MCF 10A (cell line): ENCODE measurements at regions not wholly inside any gene's neighbourhood (a gene's known extent, or its start where the extent isn't known, plus 50 kb on each side); places are given as distances from the start of the nearest gene placed in this dataset.

Experiments
- BruUV-seq: library from RNA; stranded (reverse); fragments of 400-500 nt; replicated peaks from 2 replicates; lab custom pipeline; 2021; lab: Mats Ljungman, UMichigan
- CTCF ChIA-PET: fragments of 300-600 bp; sonication (Branson Sonifier 250); formaldehyde crosslinking; extraction: SDS; loops from one replicate; lab custom pipeline; 2021; ENCODE audit warnings: antibody characterized with exemption, inconsistent platforms; lab: Yijun Ruan, JAX
- POLR2A ChIA-PET: fragments of 300-600, 350-650 bp; sonication (Branson Sonifier 250); formaldehyde crosslinking; extraction: SDS; loops from one replicate; lab custom pipeline; 2020; ENCODE audit warnings: antibody characterized with exemption, inconsistent platforms; lab: Yijun Ruan, JAX
- DNase-seq: peaks from one replicate; pipeline ENCODE4 v3.0.0-alpha.2; 2018; ENCODE audit not compliant: unreplicated experiment
- H3K27ac Mint-ChIP-seq: one replicate; pipeline ENCODE4 v1.8.0; 2022; ENCODE audit warnings: mild to moderate bottlenecking, low read depth, mixed read lengths; ENCODE audit not compliant: unreplicated experiment
- H3K27me3 Mint-ChIP-seq: one replicate; pipeline ENCODE4 v1.8.0; 2022; ENCODE audit warnings: mixed read lengths; ENCODE audit not compliant: insufficient read depth, unreplicated experiment
- H3K36me3 Mint-ChIP-seq: one replicate; pipeline ENCODE4 v1.8.0; 2022; ENCODE audit warnings: mild to moderate bottlenecking, moderate library complexity, mixed read lengths; ENCODE audit not compliant: insufficient read depth, unreplicated experiment
- H3K4me1 Mint-ChIP-seq: one replicate; pipeline ENCODE4 v1.8.0; 2022; ENCODE audit warnings: mixed read lengths; ENCODE audit not compliant: insufficient read depth, unreplicated experiment
- H3K4me3 Mint-ChIP-seq: one replicate; pipeline ENCODE4 v1.8.0; 2022; ENCODE audit warnings: mild to moderate bottlenecking, moderate library complexity, mixed read lengths; ENCODE audit not compliant: unreplicated experiment
- H3K9me3 Mint-ChIP-seq: one replicate; pipeline ENCODE4 v1.8.0; 2022; ENCODE audit warnings: mixed read lengths; ENCODE audit not compliant: unreplicated experiment
- CTCF ChIP-seq: fragments of 200-600 bp; IDR thresholded peaks from one replicate; pipeline ENCODE4 v1.8.0; 2022; ENCODE audit warnings: antibody characterized with exemption, mild to moderate bottlenecking; ENCODE audit not compliant: unreplicated experiment
- intact Hi-C: fragments of 100-400 bp; cut with micrococcal nuclease; formaldehyde crosslinking; loops from 2 replicates; pipeline ENCODE4 v1.14.1; 2022

DNA sequence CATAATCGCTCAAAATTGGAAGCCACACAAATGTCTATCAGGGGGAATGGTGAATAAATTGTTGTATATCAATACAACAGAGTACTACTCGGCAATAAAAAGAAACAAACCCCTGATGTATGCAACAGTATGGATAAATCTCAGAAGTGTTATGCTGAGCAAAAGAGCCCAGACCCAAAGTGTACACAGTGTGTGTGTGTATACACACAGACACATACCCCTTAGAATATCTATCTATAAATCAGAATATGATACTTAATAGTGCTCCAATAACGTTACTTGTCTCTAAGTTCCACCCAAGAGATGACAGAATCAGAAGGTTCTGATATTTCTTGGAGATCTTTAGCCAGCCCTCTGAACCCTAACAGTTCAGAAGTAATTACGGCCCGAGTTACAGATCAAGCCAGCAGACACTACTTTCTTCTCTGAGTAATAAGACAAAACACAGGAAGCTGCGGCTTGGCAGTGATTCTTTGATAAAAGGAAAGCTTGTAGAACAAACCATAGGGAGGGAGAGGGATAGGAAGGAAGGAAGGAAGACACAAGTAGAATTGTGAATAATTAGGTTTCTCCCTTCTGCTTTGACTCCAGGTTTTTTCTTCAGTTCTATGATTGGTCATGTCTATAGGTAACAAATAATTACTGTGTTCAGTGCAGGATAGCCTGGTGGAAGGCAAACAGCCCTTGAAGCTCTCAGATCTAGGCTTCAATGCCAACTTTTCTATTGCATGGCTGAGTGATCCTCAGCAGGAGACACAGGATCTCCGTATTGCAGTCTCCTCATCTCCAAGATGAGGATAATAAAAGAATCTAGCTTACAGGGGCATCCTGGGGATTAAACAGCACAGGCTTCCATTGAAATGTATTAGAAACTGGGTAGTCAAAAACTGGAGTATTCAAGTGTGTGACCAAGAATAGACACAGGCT lies 75.6 kb upstream of the TEAD1 start:
- POLR2A ChIA-PET = interaction anchor here (1.0 kb wide), 1 partner anchor 8 kb away, joined by 3 read pairs; no protein-coding TSS in a partner anchor
- Mint-ChIP-seq H3K36me3 (no peaks in the 10 kb centered on the region), H3K27ac (no peak overlapping the region), H3K9me3 (no peaks in the 10 kb centered on the region), H3K4me3 (no peak overlapping the region), H3K27me3 (no peaks in the 10 kb centered on the region), H3K4me1 (peaks cover 12% of the 10 kb centered on the region)
- TF ChIP-seq CTCF = no peak
- CTCF ChIA-PET = interaction anchor here (0.6 to 0.7 kb wide), 3 partner anchors 8 to 1067 kb away, joined by 3 to 4 read pairs (median 3); no protein-coding TSS in a partner anchor
- peak; percentile 30 for DNase-seq
- BruUV-seq = no TSS peak
- intact Hi-C loops = loop anchor here (2.0 kb wide), 1 partner anchor 290 kb away; no protein-coding TSS in a partner anchor

DNA sequence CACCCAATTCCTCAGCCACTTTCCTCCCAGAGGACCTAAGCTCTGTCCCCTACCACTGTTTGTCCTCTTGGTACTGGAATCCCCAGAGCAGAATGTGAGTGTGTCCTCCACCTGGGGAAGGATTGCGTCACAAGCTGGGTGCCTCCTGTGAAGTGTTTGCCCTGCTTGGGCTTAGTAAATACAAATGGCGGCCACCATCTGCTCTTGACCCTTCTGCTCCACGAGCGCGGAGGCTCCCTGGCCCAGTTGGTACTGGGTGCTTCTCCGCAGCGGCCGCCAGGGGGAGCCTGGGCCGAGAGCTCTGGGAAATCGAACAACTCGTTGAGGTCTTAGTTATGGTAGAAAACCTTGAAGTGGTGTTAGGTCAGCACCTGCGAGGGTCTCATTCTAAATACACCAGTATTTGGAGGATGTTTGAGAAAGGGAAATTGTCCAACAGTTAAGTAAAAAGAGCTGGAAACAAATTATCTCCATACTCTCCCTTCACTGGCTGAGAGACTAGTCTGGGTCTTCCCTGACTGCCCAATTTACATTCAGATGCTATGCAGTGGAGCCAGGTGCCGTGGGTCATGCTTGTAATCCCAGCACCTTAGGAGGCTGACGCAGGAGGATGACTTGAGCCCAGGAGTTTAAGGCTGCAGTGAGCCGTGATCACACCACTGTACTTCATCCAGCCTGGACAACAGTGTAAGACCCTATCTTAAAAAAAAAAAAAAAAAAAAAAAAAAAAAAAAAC lies 74.6 kb upstream of the TEAD1 start:
- ChIA-PET CTCF (interaction anchor here (0.7 to 0.8 kb wide), 3 partner anchors 9 to 439 kb away, joined by 3 to 4 read pairs (median 3); no protein-coding TSS in a partner anchor), POLR2A (no interaction called here)
- Mint-ChIP-seq H3K4me1 (peaks cover 12% of the 10 kb centered on the region), H3K9me3 (no peaks in the 10 kb centered on the region), H3K27me3 (no peaks in the 10 kb centered on the region), H3K4me3 (no peak overlapping the region), H3K27ac (no peak overlapping the region), H3K36me3 (no peaks in the 10 kb centered on the region)
- TF ChIP-seq CTCF = peak; percentile 51
- no peak for DNase-seq
- BruUV-seq = no TSS peak
- intact Hi-C loops = loop anchor here (2.0 kb wide), 1 partner anchor 289 kb away; no protein-coding TSS in a partner anchor

DNA sequence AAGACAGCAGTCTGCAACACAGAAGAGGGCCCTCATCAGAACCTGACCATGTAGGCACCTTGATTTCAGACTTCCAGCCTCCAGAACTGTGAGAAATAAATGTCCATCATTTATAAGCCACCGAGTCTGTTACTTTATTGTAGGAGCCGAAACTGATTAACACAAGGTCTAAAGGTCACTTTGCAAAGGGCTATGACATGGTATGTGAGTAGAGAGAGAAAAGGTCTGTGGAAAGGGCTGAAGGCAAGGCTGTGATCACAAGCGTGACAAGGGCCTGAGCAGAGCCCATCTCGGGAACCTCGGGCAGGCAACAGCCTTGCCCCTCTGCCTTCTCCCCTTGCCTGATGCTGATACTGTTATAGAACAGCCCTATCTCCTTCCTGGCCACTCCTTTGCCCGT lies 73.4 kb upstream of the TEAD1 start:
- CTCF ChIA-PET = interaction anchor here (0.8 kb wide), 1 partner anchor 10 kb away, joined by 4 read pairs; no protein-coding TSS in a partner anchor
- no peak overlapping the region for H3K4me3 Mint-ChIP-seq
- no TSS peak for BruUV-seq
- TF ChIP-seq CTCF = no peak
- no peaks in the 10 kb centered on the region for H3K9me3 Mint-ChIP-seq
- H3K36me3 Mint-ChIP-seq = no peaks in the 10 kb centered on the region
- intact Hi-C loops = no loop called here
- DNase-seq = no peak
- no peak overlapping the region for H3K27ac Mint-ChIP-seq
- POLR2A ChIA-PET = interaction anchor here (0.8 kb wide), 1 partner anchor 9 kb away, joined by 3 read pairs; no protein-coding TSS in a partner anchor
- no peaks in the 10 kb centered on the region for H3K27me3 Mint-ChIP-seq
- H3K4me1 Mint-ChIP-seq = peaks cover 12% of the 10 kb centered on the region
